ENCODE measurements at regions not wholly inside any gene's neighbourhood (a gene's known extent, or its start where the extent isn't known, plus 50 kb on each side); places are given as distances from the start of the nearest gene placed in this dataset.

DNA sequence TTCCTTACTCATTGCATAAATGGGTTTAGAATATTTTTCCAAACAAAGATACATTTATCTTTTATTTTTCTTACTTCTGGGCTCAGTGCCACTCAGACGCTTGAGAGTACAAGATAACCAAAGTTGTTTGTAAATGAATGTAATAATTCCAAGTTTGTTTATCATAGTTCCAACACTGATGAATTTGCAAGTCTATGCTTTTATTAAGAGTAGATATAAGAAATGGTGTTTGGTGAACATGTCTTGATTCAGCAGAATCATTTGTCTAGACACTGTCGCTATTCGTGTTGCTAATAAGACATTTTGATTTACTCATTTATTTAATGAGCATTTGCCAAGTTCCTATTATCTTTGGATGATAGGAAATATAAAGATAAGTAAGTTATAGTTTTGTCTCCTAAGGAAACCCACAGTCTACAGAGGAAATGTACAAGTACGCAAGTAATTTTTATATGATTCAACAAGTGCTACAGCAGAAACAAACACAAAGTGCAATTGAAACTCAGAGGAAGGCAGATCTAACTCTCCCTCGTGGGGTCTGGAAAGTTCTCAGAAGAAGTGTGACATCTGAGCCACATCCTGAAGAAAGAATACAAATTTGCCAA, 132.8 kb upstream of the FSCB start:
- TF ChIP-seq, protein P1, sequence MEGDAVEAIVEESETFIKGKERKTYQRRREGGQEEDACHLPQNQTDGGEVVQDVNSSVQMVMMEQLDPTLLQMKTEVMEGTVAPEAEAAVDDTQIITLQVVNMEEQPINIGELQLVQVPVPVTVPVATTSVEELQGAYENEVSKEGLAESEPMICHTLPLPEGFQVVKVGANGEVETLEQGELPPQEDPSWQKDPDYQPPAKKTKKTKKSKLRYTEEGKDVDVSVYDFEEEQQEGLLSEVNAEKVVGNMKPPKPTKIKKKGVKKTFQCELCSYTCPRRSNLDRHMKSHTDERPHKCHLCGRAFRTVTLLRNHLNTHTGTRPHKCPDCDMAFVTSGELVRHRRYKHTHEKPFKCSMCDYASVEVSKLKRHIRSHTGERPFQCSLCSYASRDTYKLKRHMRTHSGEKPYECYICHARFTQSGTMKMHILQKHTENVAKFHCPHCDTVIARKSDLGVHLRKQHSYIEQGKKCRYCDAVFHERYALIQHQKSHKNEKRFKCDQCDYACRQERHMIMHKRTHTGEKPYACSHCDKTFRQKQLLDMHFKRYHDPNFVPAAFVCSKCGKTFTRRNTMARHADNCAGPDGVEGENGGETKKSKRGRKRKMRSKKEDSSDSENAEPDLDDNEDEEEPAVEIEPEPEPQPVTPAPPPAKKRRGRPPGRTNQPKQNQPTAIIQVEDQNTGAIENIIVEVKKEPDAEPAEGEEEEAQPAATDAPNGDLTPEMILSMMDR (IDR thresholded peaks at IDR 0.05; ENCODE audit: insufficient read depth, low read length, poor library complexity, severe bottlenecking) = no peak
- DNase-seq (ENCODE audit: extremely low read depth, insufficient read length) = no peak
- H3K4me3 ChIP-seq (replicated peaks; ENCODE audit: low read depth, low read length) = no peak overlapping the region
- no peaks in the 10 kb centered on the region for H3K36me3 ChIP-seq (ENCODE audit: control insufficient read depth, insufficient read depth, low read length)
- H3K27me3 ChIP-seq (replicated peaks; ENCODE audit: control insufficient read depth, insufficient read depth, low read length) = no peaks in the 10 kb centered on the region

GRCh38 chr14:44634692-44635091, 127.6 kb upstream of the FSCB start:
- Histone ChIP-seq H3K36me3 (ENCODE audit: control insufficient read depth, insufficient read depth, low read length) (no peaks in the 10 kb centered on the region), H3K4me3 (replicated peaks; ENCODE audit: low read depth, low read length) (no peak overlapping the region), H3K27me3 (replicated peaks; ENCODE audit: control insufficient read depth, insufficient read depth, low read length) (no peaks in the 10 kb centered on the region)
- no peak for DNase-seq (ENCODE audit: extremely low read depth, insufficient read length)
- TF ChIP-seq, protein P1 (IDR thresholded peaks at IDR 0.05; ENCODE audit: insufficient read depth, low read length, poor library complexity, severe bottlenecking) = no peak

- Histone ChIP-seq H3K4me3 (replicated peaks; ENCODE audit: low read depth, low read length) (no peak overlapping the region), H3K36me3 (ENCODE audit: control insufficient read depth, insufficient read depth, low read length) (no peaks in the 10 kb centered on the region), H3K27me3 (replicated peaks; ENCODE audit: control insufficient read depth, insufficient read depth, low read length) (no peaks in the 10 kb centered on the region)
- DNase-seq (ENCODE audit: extremely low read depth, insufficient read length) = no peak
- TF ChIP-seq, protein P1 (IDR thresholded peaks at IDR 0.05; ENCODE audit: insufficient read depth, low read length, poor library complexity, severe bottlenecking) = no peak
Measured at GRCh38 chr14:44626423-44626822, 119.3 kb upstream of the FSCB start.

- DNase-seq (ENCODE audit: extremely low read depth, insufficient read length) = no peak
- Histone ChIP-seq H3K27me3 (replicated peaks; ENCODE audit: control insufficient read depth, insufficient read depth, low read length) (no peaks in the 10 kb centered on the region), H3K4me3 (replicated peaks; ENCODE audit: low read depth, low read length) (no peak overlapping the region), H3K36me3 (ENCODE audit: control insufficient read depth, insufficient read depth, low read length) (no peaks in the 10 kb centered on the region)
- TF ChIP-seq, protein P1 (IDR thresholded peaks at IDR 0.05; ENCODE audit: insufficient read depth, low read length, poor library complexity, severe bottlenecking) = no peak
Measured at GRCh38 chr14:44625098-44625497, 118.0 kb upstream of the FSCB start.

DNA sequence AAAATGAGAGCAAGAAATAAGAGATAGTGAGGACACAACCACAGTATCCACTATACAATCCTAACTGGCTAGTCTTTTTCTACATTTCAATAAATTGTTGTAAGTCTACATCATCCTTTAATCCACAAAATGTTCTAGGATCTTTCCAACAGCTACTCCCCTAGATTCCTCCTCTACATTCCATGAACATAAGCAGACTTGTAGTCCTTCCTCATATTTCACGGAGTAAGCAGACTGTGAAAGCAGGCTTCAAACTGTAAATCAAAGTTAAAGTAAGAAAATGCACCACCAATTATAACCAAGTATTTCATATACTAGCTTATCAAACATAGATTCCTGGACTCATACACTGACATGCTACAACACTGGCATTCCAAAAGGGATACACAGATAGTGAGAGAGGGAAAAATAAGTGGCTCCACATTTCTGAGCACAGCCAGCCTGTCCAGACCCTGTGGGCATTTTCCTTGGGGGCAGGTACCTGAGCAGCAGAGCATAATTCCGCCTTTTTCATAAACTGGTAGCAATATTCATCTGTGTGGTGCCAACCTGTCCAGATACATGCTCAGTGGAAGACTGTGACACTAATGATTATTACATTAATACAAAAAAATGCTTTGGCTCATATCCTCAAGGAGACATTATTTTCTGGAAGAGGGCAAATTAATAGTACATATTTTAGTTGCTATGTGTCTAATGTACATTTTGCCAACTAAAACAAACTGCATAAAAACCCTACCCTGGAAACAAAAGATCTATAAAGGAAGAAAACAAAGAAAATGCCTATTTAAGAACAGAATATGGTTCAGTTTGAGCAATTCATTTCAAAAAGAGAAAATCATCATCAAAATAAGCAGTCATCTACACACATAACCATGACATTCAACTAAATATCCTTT, 113.3 kb upstream of the FSCB start:
- DNase-seq (ENCODE audit: extremely low read depth, insufficient read length) = no peak
- TF ChIP-seq, protein P1 (IDR thresholded peaks at IDR 0.05; ENCODE audit: insufficient read depth, low read length, poor library complexity, severe bottlenecking) = no peak
- H3K27me3 ChIP-seq (replicated peaks; ENCODE audit: control insufficient read depth, insufficient read depth, low read length) = no peaks in the 10 kb centered on the region
- H3K36me3 ChIP-seq (ENCODE audit: control insufficient read depth, insufficient read depth, low read length) = no peaks in the 10 kb centered on the region
- H3K4me3 ChIP-seq (replicated peaks; ENCODE audit: low read depth, low read length) = no peak overlapping the region
